Upper lobe of right lung (tissue), 1 donor: ENCODE measurements at regions not wholly inside any gene's neighbourhood (a gene's known extent, or its start where the extent isn't known, plus 50 kb on each side); places are given as distances from the start of the nearest gene placed in this dataset.

Source experiments
- ATAC-seq: fragments of 200-7000 bp; cut with Tn5 transposase; one replicate; pipeline ENCODE4 v1.9.1; 2020; ENCODE audit warnings: mild to moderate bottlenecking, moderate library complexity
- DNase-seq: peaks from one replicate; pipeline ENCODE4 v3.0.0-alpha.2; 2020
- H3K27ac ChIP-seq: fragments of 200-600 bp; one replicate; pipeline ENCODE4 v1.8.0; 2022
- H3K27me3 ChIP-seq: fragments of 200-600 bp; one replicate; pipeline ENCODE4 v1.8.0; 2022; ENCODE audit warnings: mild to moderate bottlenecking
- H3K36me3 ChIP-seq: fragments of 200-600 bp; one replicate; pipeline ENCODE4 v1.8.0; 2022
- H3K4me1 ChIP-seq: fragments of 200-600 bp; one replicate; pipeline ENCODE4 v1.8.0; 2022
- H3K4me3 ChIP-seq: fragments of 200-600 bp; one replicate; pipeline ENCODE4 v1.8.0; 2022; ENCODE audit warnings: mild to moderate bottlenecking
- H3K9me3 ChIP-seq: fragments of 200-600 bp; one replicate; pipeline ENCODE4 v1.8.0; 2022
- intact Hi-C: fragments of 100-400 bp; cut with DNase I; formaldehyde crosslinking; loops from one replicate; pipeline ENCODE4 v1.11.0; 2022
- TF ChIP-seq, protein P1 (sequence below): fragments of 200-600 bp; IDR thresholded peaks from one replicate; pipeline ENCODE4 v1.8.0; 2022; ENCODE audit warnings: antibody characterized with exemption
- donor health status: DM: no; HTN: yes; CAD: no; lungs with severe emphysema.

DNA sequence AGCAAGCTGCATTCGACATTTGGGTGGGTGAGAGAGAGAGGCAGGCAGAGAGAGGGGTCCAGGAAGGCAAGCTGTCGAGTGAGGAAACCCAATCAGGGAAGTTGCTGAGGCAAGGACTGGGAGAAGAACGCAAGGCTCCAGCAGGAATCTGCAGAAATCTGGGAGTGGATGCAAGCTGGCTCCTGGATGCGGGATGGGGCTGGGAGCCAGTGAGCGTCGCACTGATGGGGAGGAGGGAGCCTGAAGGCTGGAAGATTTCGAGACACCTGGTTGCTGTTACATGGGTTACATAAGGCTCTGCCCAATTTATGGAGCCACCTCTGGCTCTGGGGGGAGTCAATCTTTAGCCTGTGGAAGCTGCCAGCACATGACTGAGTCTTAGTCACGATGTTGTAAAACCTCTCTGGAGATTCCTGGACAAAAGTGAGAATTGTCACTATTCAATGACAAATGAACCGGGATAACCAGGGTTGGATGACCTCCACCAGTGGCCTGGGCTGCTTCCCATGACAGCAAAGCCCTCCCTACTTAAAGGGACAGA, 51.1 kb upstream of the ADRB1 start:
- TF ChIP-seq, protein P1, sequence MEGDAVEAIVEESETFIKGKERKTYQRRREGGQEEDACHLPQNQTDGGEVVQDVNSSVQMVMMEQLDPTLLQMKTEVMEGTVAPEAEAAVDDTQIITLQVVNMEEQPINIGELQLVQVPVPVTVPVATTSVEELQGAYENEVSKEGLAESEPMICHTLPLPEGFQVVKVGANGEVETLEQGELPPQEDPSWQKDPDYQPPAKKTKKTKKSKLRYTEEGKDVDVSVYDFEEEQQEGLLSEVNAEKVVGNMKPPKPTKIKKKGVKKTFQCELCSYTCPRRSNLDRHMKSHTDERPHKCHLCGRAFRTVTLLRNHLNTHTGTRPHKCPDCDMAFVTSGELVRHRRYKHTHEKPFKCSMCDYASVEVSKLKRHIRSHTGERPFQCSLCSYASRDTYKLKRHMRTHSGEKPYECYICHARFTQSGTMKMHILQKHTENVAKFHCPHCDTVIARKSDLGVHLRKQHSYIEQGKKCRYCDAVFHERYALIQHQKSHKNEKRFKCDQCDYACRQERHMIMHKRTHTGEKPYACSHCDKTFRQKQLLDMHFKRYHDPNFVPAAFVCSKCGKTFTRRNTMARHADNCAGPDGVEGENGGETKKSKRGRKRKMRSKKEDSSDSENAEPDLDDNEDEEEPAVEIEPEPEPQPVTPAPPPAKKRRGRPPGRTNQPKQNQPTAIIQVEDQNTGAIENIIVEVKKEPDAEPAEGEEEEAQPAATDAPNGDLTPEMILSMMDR: no peak
- Histone ChIP-seq H3K36me3 (no peaks in the 10 kb centered on the region), H3K4me3 (no peak overlapping the region), H3K27ac (no peak overlapping the region), H3K27me3 (no peaks in the 10 kb centered on the region), H3K9me3 (no peaks in the 10 kb centered on the region), H3K4me1 (peaks cover 15% of the 10 kb centered on the region)
- intact Hi-C loops: no loop called here
- ATAC-seq (no peak), DNase-seq (no peak)

DNA sequence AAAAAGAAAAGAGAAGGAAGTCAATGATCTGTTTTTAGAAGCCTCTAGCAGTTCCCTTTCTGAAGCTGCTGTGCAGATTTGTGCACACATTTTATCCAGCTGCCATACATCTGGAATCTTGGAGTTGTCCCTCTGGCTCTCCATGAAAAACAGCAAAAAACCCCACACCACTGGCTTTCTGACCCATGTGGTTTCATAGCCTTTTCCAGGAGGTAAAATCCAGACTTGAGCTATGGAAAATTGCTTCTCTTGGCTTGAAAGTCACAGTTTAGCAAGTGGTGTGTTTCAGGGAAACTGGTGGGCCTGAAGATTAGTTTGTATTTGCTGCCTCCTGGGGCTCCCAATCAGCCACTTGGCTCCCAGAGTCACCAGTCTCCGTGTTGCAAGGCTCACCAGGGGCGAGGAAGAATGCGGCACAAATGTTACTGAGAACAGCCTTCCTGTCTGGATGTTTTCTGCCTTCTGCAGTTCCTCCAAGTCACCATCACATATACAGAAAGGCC, 50.1 kb upstream of the ADRB1 start:
- Histone ChIP-seq H3K36me3 (no peaks in the 10 kb centered on the region), H3K9me3 (no peaks in the 10 kb centered on the region), H3K27ac (no peak overlapping the region), H3K27me3 (no peaks in the 10 kb centered on the region), H3K4me3 (no peak overlapping the region), H3K4me1 (peaks cover 15% of the 10 kb centered on the region)
- DNase-seq: no peak
- intact Hi-C loops: no loop called here
- ATAC-seq: no peak
- TF ChIP-seq, protein P1: no peak
